Bone marrow (tissue), 2 donors: ENCODE measurements at regions not wholly inside any gene's neighbourhood (a gene's known extent, or its start where the extent isn't known, plus 50 kb on each side); places are given as distances from the start of the nearest gene placed in this dataset.

ENCODE experiments used
- DNase-seq, 2 donors: peaks; one replicate each; lab custom pipeline; 2025; lab: John Stamatoyannopoulos, UW

- DNase-seq = no peak
Observed at GRCh38 chr3:161800985-161801559, 304.5 kb downstream of the OTOL1 start.

GRCh38 chr3:161818106-161818505 lies 321.5 kb downstream of the OTOL1 start:
- no peak for DNase-seq

GRCh38 chr3:161821591-161821990 lies 325.0 kb downstream of the OTOL1 start:
- DNase-seq = no peak

GRCh38 chr3:161822291-161822690 lies 325.7 kb downstream of the OTOL1 start:
- no peak for DNase-seq

- no peak for DNase-seq
Observed at GRCh38 chr3:161823910-161824309, 327.3 kb downstream of the OTOL1 start.

GRCh38 chr3:161838021-161838420 lies 341.4 kb downstream of the OTOL1 start:
- peak in 1 of 2 donors; percentile 23 for DNase-seq

GRCh38 chr3:161848376-161848775 lies 351.8 kb downstream of the OTOL1 start:
- no peak for DNase-seq

- DNase-seq = peak in 1 of 2 donors; percentile 14
Observed at GRCh38 chr3:161851941-161852566, 355.4 kb downstream of the OTOL1 start.

- no peak for DNase-seq
Observed at GRCh38 chr3:161852744-161853143, 356.1 kb downstream of the OTOL1 start.

- DNase-seq = no peak
Observed at GRCh38 chr3:161854232-161854771, 357.7 kb downstream of the OTOL1 start.

GRCh38 chr3:161859057-161859456 lies 362.4 kb downstream of the OTOL1 start:
- no peak for DNase-seq

- no peak for DNase-seq
Observed at GRCh38 chr3:161859865-161860450, 363.4 kb downstream of the OTOL1 start.

- no peak for DNase-seq
Observed at GRCh38 chr3:161863775-161864174, 367.2 kb downstream of the OTOL1 start.

GRCh38 chr3:161866176-161866575 lies 369.6 kb downstream of the OTOL1 start:
- DNase-seq = no peak

- no peak for DNase-seq
Observed at GRCh38 chr3:161875483-161875882, 378.9 kb downstream of the OTOL1 start.

GRCh38 chr3:161879470-161879869 lies 382.9 kb downstream of the OTOL1 start:
- no peak for DNase-seq

GRCh38 chr3:161884830-161885229 lies 388.2 kb downstream of the OTOL1 start:
- DNase-seq = no peak

- no peak for DNase-seq
Observed at GRCh38 chr3:161890147-161890625, 393.6 kb downstream of the OTOL1 start.

- DNase-seq = no peak
Observed at GRCh38 chr3:161893972-161894371, 397.4 kb downstream of the OTOL1 start.

- no peak for DNase-seq
Observed at GRCh38 chr3:161894657-161895056, 398.0 kb downstream of the OTOL1 start.

- no peak for DNase-seq
Observed at GRCh38 chr3:161905520-161906132, 409.0 kb downstream of the OTOL1 start.

GRCh38 chr3:161913786-161914389 lies 417.3 kb downstream of the OTOL1 start:
- peak in 1 of 2 donors; percentile 22 for DNase-seq
